GM20000 (cell line): ENCODE measurements at regions not wholly inside any gene's neighbourhood (a gene's known extent, or its start where the extent isn't known, plus 50 kb on each side); places are given as distances from the start of the nearest gene placed in this dataset.
"Not testable (repeated sequence)": the region's sequence is repeated elsewhere in the genome, so short reads cannot be mapped to it uniquely, and the experiment has no call there.

Source experiments
- DNase-seq: peaks from one replicate; pipeline ENCODE4 v3.0.0; 2012; ENCODE audit warnings: low spot score
- CTCF ChIP-seq: IDR thresholded peaks from 2 replicates; pipeline ENCODE4 v1.5.1; 2012; ENCODE audit warnings: mild to moderate bottlenecking, control low read depth; ENCODE audit errors: extremely low read depth, missing control alignments

- no peak for TF ChIP-seq CTCF
These were observed 158.6 kb downstream of the GJA1 start for GRCh38 chr6:121594053-121594452.

GRCh38 chr6:121595646-121596045, 160.2 kb downstream of the GJA1 start:
- TF ChIP-seq CTCF: no peak
- no peak for DNase-seq

More at GRCh38 chr6:121594053-121594452, 158.6 kb downstream of the GJA1 start:
- no peak for DNase-seq

GRCh38 chr6:121596441-121596840, 161.0 kb downstream of the GJA1 start:
- no peak for TF ChIP-seq CTCF
- no peak for DNase-seq

GRCh38 chr6:121597654-121598053, 162.2 kb downstream of the GJA1 start:
- no peak for DNase-seq
- TF ChIP-seq CTCF: no peak

- DNase-seq: not testable (repeated sequence)
These were observed 163.9 kb downstream of the GJA1 start for GRCh38 chr6:121599331-121599730.

GRCh38 chr6:121600389-121601168, 165.1 kb downstream of the GJA1 start:
- no peak for DNase-seq
- no peak for TF ChIP-seq CTCF

- no peak for TF ChIP-seq CTCF
- no peak for DNase-seq
These were observed 168.0 kb downstream of the GJA1 start for GRCh38 chr6:121603486-121603885.

- DNase-seq: no peak
- no peak for TF ChIP-seq CTCF
These were observed 172.3 kb downstream of the GJA1 start for GRCh38 chr6:121607721-121608120.
